Coronary artery (tissue), 2 donors: ENCODE measurements at regions not wholly inside any gene's neighbourhood (a gene's known extent, or its start where the extent isn't known, plus 50 kb on each side); places are given as distances from the start of the nearest gene placed in this dataset.

Experiments used
- DNase-seq: peaks from one replicate; pipeline ENCODE4 v3.0.0-alpha.2; 2017; ENCODE audit warnings: low spot score
- H3K27ac ChIP-seq, 2 donors: fragments of 200-600 bp; sonication (generic); one replicate each; pipeline ENCODE4 v1.5.1; 2016 to 2019
- H3K4me3 ChIP-seq: fragments of 200-600 bp; sonication (generic); 2 replicates; pipeline ENCODE4 v1.5.1; 2016; ENCODE audit warnings: mild to moderate bottlenecking, moderate library complexity
- TF ChIP-seq, protein P1 (sequence below): fragments of 200-600 bp; sonication (generic); IDR thresholded peaks from one replicate; pipeline ENCODE4 v1.5.1; 2019; ENCODE audit warnings: antibody characterized with exemption

DNA sequence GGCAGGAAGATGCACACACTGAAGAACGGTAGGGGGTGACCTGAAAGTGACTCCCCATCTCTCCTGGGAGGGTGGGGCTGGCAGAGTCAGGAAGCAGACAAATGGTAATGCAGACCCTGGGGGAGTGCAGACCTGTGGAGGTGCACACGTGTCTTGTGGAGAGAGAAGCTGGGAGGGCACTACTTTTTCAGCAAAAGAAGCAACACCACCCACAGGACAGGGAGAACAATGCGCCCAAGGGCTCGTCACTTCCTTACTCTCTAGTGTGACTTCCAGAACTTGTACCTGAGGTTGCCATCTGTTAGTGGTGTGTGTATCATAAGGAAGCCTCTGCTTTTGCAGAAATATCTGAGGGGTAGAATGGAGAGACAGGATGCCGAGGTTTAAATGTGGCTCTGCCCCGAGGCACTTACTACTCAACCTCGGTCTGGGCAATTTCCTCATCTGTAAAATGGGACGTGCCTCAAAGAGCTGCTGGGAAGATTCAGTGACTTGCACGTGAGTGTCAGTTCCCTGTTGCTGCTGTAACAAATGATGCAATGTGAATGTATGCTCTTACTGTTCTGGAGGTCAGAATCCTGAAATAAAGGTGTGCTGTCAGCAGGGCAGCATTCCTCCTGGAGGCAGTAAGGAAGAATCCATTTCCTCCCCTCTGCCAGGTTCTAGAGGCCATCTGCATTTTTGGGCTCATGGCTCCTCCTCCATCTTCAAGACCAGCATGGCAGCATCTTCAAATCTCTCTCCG is 323.4 kb downstream of the SHANK2 start:
- no peak for DNase-seq
- no peak overlapping the region for H3K27ac ChIP-seq
- TF ChIP-seq, protein P1, sequence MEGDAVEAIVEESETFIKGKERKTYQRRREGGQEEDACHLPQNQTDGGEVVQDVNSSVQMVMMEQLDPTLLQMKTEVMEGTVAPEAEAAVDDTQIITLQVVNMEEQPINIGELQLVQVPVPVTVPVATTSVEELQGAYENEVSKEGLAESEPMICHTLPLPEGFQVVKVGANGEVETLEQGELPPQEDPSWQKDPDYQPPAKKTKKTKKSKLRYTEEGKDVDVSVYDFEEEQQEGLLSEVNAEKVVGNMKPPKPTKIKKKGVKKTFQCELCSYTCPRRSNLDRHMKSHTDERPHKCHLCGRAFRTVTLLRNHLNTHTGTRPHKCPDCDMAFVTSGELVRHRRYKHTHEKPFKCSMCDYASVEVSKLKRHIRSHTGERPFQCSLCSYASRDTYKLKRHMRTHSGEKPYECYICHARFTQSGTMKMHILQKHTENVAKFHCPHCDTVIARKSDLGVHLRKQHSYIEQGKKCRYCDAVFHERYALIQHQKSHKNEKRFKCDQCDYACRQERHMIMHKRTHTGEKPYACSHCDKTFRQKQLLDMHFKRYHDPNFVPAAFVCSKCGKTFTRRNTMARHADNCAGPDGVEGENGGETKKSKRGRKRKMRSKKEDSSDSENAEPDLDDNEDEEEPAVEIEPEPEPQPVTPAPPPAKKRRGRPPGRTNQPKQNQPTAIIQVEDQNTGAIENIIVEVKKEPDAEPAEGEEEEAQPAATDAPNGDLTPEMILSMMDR: no peak

DNA sequence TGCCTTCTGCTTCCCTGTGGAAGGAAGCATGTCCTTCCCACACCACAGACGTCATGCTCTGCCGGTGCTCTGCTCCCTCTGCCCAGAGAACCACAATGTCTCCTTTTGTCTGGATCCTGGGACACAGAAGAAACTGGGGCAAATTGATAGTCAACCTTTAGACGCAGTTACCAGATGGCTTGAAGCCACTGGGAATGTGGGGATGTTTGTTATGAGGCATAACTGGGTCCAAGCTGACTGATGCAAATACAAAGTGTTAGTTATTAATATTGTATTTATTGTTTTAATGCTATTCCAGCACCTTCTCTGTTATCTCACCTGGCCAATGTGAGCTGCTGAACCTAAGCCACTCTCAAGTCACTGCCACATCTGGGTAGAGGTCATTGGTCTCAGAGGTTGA is 322.2 kb downstream of the SHANK2 start:
- no peak for DNase-seq
- H3K4me3 ChIP-seq: no peak overlapping the region
- TF ChIP-seq, protein P1: no peak
- no peak overlapping the region for H3K27ac ChIP-seq

More for the DNA sequence above, 323.4 kb downstream of the SHANK2 start:
- H3K4me3 ChIP-seq: no peak overlapping the region

DNA sequence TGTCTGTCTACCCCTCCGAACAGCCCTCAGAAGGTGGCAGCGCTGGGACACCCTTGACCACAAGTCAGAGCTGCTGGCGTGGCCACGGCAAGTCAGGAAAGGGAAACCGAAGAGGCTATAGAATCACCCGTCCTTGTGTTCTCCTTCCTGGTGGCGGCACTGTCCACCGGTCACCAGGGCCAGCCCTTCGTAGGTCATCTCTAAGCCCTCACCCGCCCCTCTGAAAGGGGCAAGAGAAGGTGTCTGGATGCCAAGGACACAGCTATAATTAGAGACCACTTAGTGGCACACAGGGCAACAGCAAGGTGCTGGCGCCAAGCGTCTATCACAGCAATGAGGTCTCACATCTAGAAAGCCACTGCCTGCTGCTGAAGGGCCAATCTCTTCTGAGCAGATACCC is 320.9 kb downstream of the SHANK2 start:
- TF ChIP-seq, protein P1: no peak
- Histone ChIP-seq H3K4me3 (no peak overlapping the region), H3K27ac (no peak overlapping the region)
- DNase-seq: no peak

DNA sequence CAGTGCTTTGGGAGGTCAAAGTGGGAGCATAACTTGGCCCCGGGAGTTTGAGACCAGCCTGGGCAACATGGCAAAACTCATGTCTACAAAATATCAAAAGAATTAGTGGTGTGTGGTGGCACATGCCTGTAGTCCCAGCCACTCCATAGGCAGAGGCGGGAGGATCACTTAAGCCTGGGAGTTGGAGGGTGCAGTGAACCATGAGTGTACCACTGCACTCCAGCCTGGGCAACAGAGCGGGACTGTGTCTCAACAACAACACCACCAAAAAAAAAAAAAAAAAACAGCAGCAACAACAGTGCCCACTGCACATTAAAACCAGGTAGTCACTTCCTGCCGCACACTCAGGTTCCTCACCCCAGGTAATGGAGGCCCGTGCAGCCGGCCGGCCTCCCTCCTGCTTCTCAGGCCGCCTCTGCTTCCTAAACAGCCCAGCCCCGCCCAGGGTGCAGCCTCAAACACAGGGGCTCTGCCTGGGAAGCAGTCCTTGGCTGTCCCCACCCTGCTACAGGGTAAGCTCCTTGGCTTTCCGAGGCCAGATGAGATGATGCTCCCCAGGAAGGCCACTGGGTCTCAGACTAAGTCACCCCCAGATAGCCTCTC is 318.3 kb downstream of the SHANK2 start:
- TF ChIP-seq, protein P1: no peak
- H3K4me3 ChIP-seq: no peak overlapping the region
- H3K27ac ChIP-seq: no peak overlapping the region
- no peak for DNase-seq

DNA sequence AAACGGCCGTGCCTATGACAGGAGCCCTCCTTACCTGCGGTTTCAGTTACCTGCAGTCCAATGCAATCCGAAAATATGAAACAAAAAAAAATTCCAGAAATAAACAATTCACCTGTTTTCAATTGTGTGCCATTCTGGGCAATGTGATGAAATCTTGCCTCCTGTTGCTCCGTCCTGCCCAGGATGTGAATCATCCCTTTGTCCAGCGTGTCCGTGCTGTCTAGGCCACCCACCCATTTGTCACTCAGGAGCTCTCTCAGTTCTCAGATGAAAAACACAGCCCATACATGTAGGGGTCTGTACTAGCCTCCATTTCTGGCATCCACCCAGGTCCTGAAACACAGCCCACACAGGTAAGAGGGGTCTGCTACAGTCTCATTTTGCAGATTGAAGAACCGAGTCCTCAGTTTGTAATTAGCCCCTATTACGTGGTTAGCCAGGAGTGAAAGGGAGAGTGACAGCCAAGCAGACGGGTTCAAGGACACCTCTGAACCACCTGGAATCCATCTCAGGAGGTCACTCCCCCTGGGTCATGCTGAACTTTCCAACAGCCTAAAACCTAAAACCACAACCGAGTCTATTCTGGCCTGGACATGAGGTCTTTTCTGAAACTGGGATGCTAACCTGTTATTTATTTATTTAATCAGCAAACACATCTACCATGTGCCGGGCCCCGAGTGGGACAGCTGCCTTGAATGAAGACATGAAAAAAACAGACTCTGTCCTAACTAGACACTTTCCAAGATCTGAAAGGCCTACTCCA is 317.2 kb downstream of the SHANK2 start:
- Histone ChIP-seq H3K4me3 (no peak overlapping the region), H3K27ac (no peak overlapping the region)
- DNase-seq: no peak
- TF ChIP-seq, protein P1: no peak

DNA sequence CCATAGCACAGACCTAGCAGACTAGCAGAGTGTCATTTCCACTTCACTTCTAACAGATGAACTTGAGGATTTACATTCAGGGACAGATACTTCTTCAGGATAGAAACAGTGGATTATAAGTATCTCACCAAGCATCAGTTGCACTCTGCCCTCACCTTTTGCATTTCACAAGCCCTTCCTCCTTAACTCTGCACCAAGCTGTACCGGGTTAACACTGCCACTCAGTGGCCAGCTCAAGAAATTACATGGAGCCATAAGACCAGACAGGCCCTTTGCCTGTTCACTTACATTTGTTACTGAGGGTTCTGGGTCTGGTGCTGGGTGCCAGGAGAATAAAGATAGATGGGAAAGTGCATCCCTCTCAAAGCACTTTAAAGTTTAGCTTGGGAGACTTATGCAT is 309.8 kb downstream of the SHANK2 start:
- Histone ChIP-seq H3K27ac (no peak overlapping the region), H3K4me3 (no peak overlapping the region)
- DNase-seq: no peak
- TF ChIP-seq, protein P1: no peak
